ENCODE measurements at regions not wholly inside any gene's neighbourhood (a gene's known extent, or its start where the extent isn't known, plus 50 kb on each side); places are given as distances from the start of the nearest gene placed in this dataset.

DNA sequence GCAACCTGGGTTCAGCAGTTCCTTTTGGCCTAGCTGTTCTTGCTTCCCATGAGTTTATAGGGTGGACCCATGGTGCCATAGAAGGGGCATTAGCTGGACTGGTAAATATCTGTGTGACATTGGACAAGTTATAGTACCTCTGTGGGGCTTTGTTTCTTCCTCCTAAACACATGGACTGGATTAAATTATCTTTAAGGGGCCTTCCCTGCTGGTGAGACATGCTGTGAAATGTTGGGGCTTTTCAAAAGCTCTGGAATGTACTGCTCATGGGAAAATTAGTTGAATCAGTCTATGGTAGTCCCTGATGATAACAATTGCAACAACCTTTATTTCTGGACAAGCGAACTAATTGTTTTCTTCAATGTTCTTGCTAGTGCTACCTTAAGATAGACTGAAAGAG is 276.2 kb downstream of the BLID start:
- no peak for TF ChIP-seq POLR2A (IDR thresholded peaks at IDR 0.05; ENCODE audit: low read depth, low read length)
- TF ChIP-seq POLR2AphosphoS5 (IDR thresholded peaks at IDR 0.05; ENCODE audit: low read depth, low read length), result no peak
- no peak for TF ChIP-seq TAF1 (IDR thresholded peaks at IDR 0.05; ENCODE audit: borderline replicate concordance, low read depth, low read length)
- FAIRE-seq, result no peak
- no peak for DNase-seq (ENCODE audit: insufficient read length)

DNA sequence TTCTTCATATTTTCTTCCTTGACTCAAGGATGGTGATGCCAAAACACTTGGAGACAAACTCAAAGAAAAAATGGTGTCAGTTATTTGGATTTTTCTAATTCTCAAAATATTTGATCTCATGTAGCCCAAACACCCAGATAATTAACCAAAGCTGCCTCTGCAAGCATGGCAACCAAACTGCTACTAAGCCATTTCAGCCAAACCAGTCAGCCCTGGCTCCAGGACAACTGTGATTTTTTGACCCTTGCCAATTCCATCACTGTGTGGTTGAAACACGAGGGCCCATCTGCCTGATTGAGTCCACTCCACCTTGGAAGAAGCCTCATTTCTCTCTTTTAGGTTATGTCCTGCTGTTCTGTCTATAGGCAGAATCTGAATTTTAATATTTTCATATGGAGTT is 277.4 kb downstream of the BLID start:
- DNase-seq (ENCODE audit: insufficient read length), result no peak
- no peak for FAIRE-seq

DNA sequence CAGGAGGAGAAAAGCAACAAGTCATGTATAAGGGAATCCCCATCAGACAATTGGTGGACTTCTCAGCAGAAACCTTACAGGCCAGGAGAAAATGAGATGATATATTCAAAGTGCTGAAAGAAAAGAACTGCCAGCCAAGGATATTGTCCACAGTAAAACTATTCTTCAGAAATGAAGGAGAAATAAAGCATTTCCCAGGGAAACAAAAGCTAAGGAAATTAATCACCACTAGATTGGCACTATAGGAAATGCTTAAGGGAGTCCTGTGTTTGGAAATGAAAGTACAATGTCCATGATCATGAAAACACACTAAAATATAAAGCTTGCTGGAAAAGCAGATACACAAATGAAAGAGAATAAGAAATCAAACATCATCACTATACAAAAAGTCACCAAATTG is 282.0 kb downstream of the BLID start:
- no peak for FAIRE-seq
- TF ChIP-seq POLR2AphosphoS5 (IDR thresholded peaks at IDR 0.05; ENCODE audit: low read depth, low read length) (no peak), TAF1 (IDR thresholded peaks at IDR 0.05; ENCODE audit: borderline replicate concordance, low read depth, low read length) (no peak), POLR2A (IDR thresholded peaks at IDR 0.05; ENCODE audit: low read depth, low read length) (no peak)

More for the DNA sequence above, 277.4 kb downstream of the BLID start:
- TF ChIP-seq POLR2A (IDR thresholded peaks at IDR 0.05; ENCODE audit: low read depth, low read length) (no peak), TAF1 (IDR thresholded peaks at IDR 0.05; ENCODE audit: borderline replicate concordance, low read depth, low read length) (no peak), POLR2AphosphoS5 (IDR thresholded peaks at IDR 0.05; ENCODE audit: low read depth, low read length) (no peak)

DNA sequence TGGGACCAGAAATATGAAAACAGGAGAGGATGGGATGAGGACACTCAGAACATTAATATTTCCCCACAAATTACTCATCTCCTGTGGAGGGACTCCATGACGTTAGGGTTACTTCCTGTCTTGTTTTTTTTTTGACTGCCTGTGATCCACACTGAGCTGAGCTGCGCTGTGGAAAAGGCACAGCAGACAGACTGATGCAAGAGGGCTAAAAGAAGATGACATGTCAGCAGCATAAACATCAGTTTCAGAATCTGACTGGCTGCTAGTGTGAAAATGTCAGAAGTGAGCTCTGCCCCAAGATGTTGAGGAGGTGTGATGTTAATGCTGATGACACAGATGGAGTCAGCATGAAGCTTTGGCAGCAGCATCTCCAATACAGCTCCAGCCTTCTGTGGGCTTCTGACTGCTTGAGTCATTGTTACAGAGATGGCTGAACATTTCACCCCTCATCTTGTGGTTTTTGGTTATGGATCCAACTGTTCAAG is 286.8 kb downstream of the BLID start:
- DNase-seq (ENCODE audit: insufficient read length), result no peak
- FAIRE-seq, result no peak
- no peak for TF ChIP-seq POLR2AphosphoS5 (IDR thresholded peaks at IDR 0.05; ENCODE audit: low read depth, low read length)
- TF ChIP-seq POLR2A (IDR thresholded peaks at IDR 0.05; ENCODE audit: low read depth, low read length), result no peak
- TF ChIP-seq TAF1 (IDR thresholded peaks at IDR 0.05; ENCODE audit: borderline replicate concordance, low read depth, low read length), result no peak

More for the DNA sequence above, 282.0 kb downstream of the BLID start:
- DNase-seq (ENCODE audit: insufficient read length), result no peak

DNA sequence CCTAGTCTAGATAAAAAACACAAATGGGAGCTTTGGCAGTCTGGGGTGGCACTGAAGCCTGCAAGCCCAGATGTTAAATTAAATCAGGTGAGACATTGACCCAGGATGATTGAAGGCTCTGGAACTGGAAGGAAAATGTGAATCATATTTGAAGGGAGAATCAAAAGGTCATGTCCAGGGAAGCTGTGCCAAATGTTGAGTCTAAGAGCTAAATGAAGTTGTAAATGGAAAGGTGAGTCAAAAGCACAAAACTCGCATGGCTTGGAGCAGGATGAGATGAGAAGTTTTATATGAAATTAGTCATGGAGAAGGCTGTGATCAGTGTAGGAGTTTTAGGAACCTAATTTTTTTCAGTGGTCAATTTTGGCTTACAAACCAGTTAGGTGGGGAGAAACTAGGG is 301.1 kb downstream of the BLID start:
- FAIRE-seq, result no peak
- DNase-seq (ENCODE audit: insufficient read length), result no peak
- TF ChIP-seq POLR2AphosphoS5 (IDR thresholded peaks at IDR 0.05; ENCODE audit: low read depth, low read length) (no peak), POLR2A (IDR thresholded peaks at IDR 0.05; ENCODE audit: low read depth, low read length) (no peak), TAF1 (IDR thresholded peaks at IDR 0.05; ENCODE audit: borderline replicate concordance, low read depth, low read length) (no peak)

DNA sequence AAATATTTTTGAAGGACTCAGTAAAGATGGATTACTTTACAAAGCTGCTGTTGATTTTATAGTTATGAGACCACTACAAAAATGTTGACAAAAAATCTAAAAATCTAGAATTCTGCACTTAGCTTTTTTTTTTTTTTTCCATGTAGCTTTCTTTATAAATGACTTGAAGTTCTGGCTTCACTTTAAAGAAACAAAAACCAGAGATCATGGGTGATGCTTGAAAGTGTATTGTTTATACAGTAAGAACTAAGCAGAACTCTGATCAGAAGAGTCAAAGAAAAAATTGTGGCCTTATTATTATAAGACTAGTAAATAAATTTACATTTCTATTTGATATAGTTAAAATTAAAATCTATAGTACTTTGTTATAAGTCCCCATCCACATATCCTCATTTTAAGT is 301.7 kb downstream of the BLID start:
- no peak for FAIRE-seq
- no peak for DNase-seq (ENCODE audit: insufficient read length)

DNA sequence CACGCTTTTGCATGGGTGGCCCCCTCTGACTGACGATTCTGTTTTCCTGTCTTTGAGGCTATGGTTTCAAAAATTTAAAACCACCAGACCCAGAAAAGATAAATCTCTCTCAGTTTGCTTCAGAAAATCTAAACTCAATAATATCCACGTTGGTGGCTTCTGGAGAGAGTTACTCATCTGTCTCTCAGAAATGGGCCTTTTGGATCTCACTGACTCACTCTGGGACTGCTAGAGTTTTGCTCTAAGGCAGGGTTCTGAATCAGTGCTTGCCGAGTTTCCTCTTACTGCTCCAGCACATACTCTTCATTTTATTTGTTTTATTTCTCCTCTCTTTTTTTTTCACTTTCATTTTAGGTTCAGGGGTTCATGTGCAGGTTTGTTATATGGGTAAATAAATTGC is 305.7 kb downstream of the BLID start:
- TF ChIP-seq POLR2A (IDR thresholded peaks at IDR 0.05; ENCODE audit: low read depth, low read length) (no peak), TAF1 (IDR thresholded peaks at IDR 0.05; ENCODE audit: borderline replicate concordance, low read depth, low read length) (no peak), POLR2AphosphoS5 (IDR thresholded peaks at IDR 0.05; ENCODE audit: low read depth, low read length) (no peak)
- DNase-seq (ENCODE audit: insufficient read length) (no peak), FAIRE-seq (no peak)

More for the DNA sequence above, 301.7 kb downstream of the BLID start:
- TF ChIP-seq POLR2AphosphoS5 (IDR thresholded peaks at IDR 0.05; ENCODE audit: low read depth, low read length) (no peak), TAF1 (IDR thresholded peaks at IDR 0.05; ENCODE audit: borderline replicate concordance, low read depth, low read length) (no peak), POLR2A (IDR thresholded peaks at IDR 0.05; ENCODE audit: low read depth, low read length) (no peak)

DNA sequence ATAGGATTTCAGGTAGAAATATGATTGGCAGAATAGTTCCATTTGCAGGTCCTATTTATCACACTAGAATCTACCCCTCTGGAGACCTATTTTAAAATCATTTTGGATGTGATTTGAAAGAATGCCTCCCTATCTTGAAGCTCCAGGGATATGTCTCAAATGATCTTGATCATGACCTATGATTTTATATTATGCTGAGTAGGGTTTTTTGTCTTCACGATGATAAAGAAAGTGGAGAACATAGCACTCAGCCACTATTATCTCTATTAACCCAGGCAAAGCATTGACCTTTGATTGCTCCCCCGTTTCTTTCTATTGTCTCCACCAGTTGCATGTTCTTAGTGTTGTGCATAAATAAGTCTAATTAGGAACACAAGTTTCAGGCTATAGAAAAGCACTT is 307.9 kb downstream of the BLID start:
- TF ChIP-seq POLR2AphosphoS5 (IDR thresholded peaks at IDR 0.05; ENCODE audit: low read depth, low read length) (no peak), POLR2A (IDR thresholded peaks at IDR 0.05; ENCODE audit: low read depth, low read length) (no peak)
- DNase-seq (ENCODE audit: insufficient read length) (no peak), FAIRE-seq (no peak)

DNA sequence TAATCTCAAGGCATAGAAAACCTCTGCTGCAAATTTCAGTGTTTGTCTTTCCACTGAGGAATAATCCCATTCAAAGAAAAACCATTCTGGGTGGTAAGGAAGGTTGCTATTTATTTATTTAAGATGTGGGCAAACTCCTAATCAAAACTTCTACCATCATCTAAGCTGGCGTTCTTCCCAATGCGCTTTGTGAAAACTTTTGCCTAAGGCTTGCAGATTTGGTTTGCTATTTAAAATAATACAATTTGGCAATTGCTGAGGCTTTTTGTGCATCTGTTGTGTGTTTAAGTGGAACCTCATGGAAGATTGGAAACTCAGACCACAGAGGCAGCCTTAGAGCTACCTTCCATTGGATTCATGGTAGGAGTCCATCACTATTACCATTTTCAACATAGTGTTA is 309.0 kb downstream of the BLID start:
- FAIRE-seq, result no peak
- no peak for TF ChIP-seq POLR2A (IDR thresholded peaks at IDR 0.05; ENCODE audit: low read depth, low read length)
- no peak for TF ChIP-seq POLR2AphosphoS5 (IDR thresholded peaks at IDR 0.05; ENCODE audit: low read depth, low read length)
- no peak for TF ChIP-seq TAF1 (IDR thresholded peaks at IDR 0.05; ENCODE audit: borderline replicate concordance, low read depth, low read length)
- no peak for DNase-seq (ENCODE audit: insufficient read length)

DNA sequence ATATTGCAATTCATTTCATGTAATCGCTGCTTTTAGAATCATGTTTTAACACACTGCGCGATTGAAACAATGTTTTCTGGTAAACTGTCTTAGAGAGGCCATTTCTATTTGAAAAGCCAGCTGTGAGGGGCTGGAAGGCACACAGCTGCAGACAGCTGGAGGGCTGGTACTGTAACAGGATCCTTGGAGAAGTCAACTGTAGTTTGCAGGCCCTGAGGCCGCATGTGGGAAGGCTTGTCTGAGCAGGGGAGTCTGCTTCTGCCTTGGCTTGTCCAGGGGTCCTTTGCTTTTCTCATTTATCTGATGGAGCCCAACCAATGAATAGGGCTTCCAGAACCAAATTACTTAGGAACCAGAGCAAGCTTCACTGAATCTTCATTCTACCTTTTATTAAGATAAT is 313.5 kb downstream of the BLID start:
- TF ChIP-seq POLR2AphosphoS5 (IDR thresholded peaks at IDR 0.05; ENCODE audit: low read depth, low read length) (no peak), TAF1 (IDR thresholded peaks at IDR 0.05; ENCODE audit: borderline replicate concordance, low read depth, low read length) (no peak), POLR2A (IDR thresholded peaks at IDR 0.05; ENCODE audit: low read depth, low read length) (no peak)
- DNase-seq (ENCODE audit: insufficient read length) (no peak), FAIRE-seq (no peak)

DNA sequence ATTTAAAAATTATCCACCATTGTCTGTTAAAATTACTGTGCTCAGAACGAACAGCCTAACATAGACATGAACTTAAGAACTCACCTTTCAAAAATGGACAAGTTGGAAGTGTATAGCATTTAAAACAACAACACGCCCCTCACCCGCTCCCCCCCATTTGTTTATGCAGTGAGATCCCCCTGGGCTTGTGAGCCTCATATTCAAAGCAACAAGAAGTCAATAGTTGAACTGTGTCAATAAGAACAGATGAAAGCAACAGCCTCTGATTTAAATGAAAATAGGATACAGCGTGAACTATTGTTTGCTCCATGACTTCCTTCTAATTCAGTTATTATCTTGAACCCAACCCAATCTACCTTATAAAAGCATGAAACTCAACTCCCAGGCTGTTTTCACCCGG is 314.2 kb downstream of the BLID start:
- FAIRE-seq (no peak), DNase-seq (ENCODE audit: insufficient read length) (no peak)
- TF ChIP-seq TAF1 (IDR thresholded peaks at IDR 0.05; ENCODE audit: borderline replicate concordance, low read depth, low read length) (no peak), POLR2A (IDR thresholded peaks at IDR 0.05; ENCODE audit: low read depth, low read length) (no peak), POLR2AphosphoS5 (IDR thresholded peaks at IDR 0.05; ENCODE audit: low read depth, low read length) (no peak)

DNA sequence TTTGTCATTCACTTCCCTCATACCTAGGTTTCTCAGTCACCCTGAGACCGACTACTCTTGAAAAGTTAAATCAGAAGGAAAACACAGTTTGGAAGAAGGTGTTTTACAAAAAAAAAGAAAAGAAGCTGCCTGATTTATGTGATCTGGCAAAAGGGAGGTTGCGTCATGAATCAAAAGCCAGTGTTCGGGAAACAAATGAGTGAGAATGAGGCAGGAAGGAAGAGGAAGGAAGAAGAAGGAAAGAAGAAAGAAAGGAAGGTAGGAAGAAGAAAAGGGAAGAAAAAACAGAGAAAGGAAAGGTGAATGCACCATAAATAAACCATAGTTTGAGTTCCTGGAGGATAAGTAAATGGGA is 314.6 kb downstream of the BLID start:
- no peak for FAIRE-seq
- no peak for TF ChIP-seq POLR2AphosphoS5 (IDR thresholded peaks at IDR 0.05; ENCODE audit: low read depth, low read length)
- TF ChIP-seq POLR2A (IDR thresholded peaks at IDR 0.05; ENCODE audit: low read depth, low read length), result no peak
- TF ChIP-seq TAF1 (IDR thresholded peaks at IDR 0.05; ENCODE audit: borderline replicate concordance, low read depth, low read length), result no peak
- DNase-seq (ENCODE audit: insufficient read length), result no peak
